MCF 10A (cell line): ENCODE measurements at regions not wholly inside any gene's neighbourhood (a gene's known extent, or its start where the extent isn't known, plus 50 kb on each side); places are given as distances from the start of the nearest gene placed in this dataset.
"Not testable (repeated sequence)": the region's sequence is repeated elsewhere in the genome, so short reads cannot be mapped to it uniquely, and the experiment has no call there.

Experiments used
- BruUV-seq: library from RNA; stranded (reverse); fragments of 400-500 nt; replicated peaks from 2 replicates; lab custom pipeline; 2021; lab: Mats Ljungman, UMichigan
- CTCF ChIA-PET: fragments of 300-600 bp; sonication (Branson Sonifier 250); formaldehyde crosslinking; extraction: SDS; loops from one replicate; lab custom pipeline; 2021; ENCODE audit warnings: antibody characterized with exemption, inconsistent platforms; lab: Yijun Ruan, JAX
- POLR2A ChIA-PET: fragments of 300-600, 350-650 bp; sonication (Branson Sonifier 250); formaldehyde crosslinking; extraction: SDS; loops from one replicate; lab custom pipeline; 2020; ENCODE audit warnings: antibody characterized with exemption, inconsistent platforms; lab: Yijun Ruan, JAX
- DNase-seq: peaks from one replicate; pipeline ENCODE4 v3.0.0-alpha.2; 2018; ENCODE audit not compliant: unreplicated experiment
- H3K27ac Mint-ChIP-seq: one replicate; pipeline ENCODE4 v1.8.0; 2022; ENCODE audit warnings: mild to moderate bottlenecking, low read depth, mixed read lengths; ENCODE audit not compliant: unreplicated experiment
- H3K27me3 Mint-ChIP-seq: one replicate; pipeline ENCODE4 v1.8.0; 2022; ENCODE audit warnings: mixed read lengths; ENCODE audit not compliant: insufficient read depth, unreplicated experiment
- H3K36me3 Mint-ChIP-seq: one replicate; pipeline ENCODE4 v1.8.0; 2022; ENCODE audit warnings: mild to moderate bottlenecking, moderate library complexity, mixed read lengths; ENCODE audit not compliant: insufficient read depth, unreplicated experiment
- H3K4me1 Mint-ChIP-seq: one replicate; pipeline ENCODE4 v1.8.0; 2022; ENCODE audit warnings: mixed read lengths; ENCODE audit not compliant: insufficient read depth, unreplicated experiment
- H3K4me3 Mint-ChIP-seq: one replicate; pipeline ENCODE4 v1.8.0; 2022; ENCODE audit warnings: mild to moderate bottlenecking, moderate library complexity, mixed read lengths; ENCODE audit not compliant: unreplicated experiment
- H3K9me3 Mint-ChIP-seq: one replicate; pipeline ENCODE4 v1.8.0; 2022; ENCODE audit warnings: mixed read lengths; ENCODE audit not compliant: unreplicated experiment
- intact Hi-C: fragments of 100-400 bp; cut with micrococcal nuclease; formaldehyde crosslinking; loops from 2 replicates; pipeline ENCODE4 v1.14.1; 2022
- TF ChIP-seq, protein P1 (sequence below): fragments of 200-600 bp; IDR thresholded peaks from one replicate; pipeline ENCODE4 v1.8.0; 2022; ENCODE audit warnings: antibody characterized with exemption, mild to moderate bottlenecking; ENCODE audit not compliant: unreplicated experiment

DNA sequence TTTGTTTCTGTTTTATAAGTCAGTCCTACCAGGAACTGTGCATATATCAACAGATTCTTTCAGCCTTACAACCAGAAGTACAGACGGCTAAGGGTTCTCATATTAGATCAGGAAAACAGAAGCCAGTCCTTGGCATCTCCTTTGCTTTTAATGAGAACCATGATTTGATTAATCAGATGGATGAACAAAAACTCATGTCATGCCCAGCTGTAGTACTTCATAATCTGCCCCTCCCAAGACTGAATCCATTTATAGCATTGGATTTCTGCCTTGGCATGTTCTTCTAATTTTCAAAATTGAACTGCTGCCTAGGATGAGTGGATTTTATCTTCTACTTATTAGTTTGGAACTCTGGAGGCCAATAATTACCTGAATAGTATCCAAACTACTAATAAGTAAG lies 617.2 kb downstream of the SLITRK5 start:
- Mint-ChIP-seq H3K36me3 (no peaks in the 10 kb centered on the region), H3K27me3 (no peaks in the 10 kb centered on the region), H3K4me3 (no peak overlapping the region), H3K4me1 (no peaks in the 10 kb centered on the region), H3K27ac (no peak overlapping the region), H3K9me3 (peaks cover 12% of the 10 kb centered on the region)
- TF ChIP-seq, protein P1, sequence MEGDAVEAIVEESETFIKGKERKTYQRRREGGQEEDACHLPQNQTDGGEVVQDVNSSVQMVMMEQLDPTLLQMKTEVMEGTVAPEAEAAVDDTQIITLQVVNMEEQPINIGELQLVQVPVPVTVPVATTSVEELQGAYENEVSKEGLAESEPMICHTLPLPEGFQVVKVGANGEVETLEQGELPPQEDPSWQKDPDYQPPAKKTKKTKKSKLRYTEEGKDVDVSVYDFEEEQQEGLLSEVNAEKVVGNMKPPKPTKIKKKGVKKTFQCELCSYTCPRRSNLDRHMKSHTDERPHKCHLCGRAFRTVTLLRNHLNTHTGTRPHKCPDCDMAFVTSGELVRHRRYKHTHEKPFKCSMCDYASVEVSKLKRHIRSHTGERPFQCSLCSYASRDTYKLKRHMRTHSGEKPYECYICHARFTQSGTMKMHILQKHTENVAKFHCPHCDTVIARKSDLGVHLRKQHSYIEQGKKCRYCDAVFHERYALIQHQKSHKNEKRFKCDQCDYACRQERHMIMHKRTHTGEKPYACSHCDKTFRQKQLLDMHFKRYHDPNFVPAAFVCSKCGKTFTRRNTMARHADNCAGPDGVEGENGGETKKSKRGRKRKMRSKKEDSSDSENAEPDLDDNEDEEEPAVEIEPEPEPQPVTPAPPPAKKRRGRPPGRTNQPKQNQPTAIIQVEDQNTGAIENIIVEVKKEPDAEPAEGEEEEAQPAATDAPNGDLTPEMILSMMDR = no peak
- CTCF ChIA-PET = no interaction called here
- intact Hi-C loops = no loop called here
- POLR2A ChIA-PET = no interaction called here
- no peak for DNase-seq
- no TSS peak for BruUV-seq

DNA sequence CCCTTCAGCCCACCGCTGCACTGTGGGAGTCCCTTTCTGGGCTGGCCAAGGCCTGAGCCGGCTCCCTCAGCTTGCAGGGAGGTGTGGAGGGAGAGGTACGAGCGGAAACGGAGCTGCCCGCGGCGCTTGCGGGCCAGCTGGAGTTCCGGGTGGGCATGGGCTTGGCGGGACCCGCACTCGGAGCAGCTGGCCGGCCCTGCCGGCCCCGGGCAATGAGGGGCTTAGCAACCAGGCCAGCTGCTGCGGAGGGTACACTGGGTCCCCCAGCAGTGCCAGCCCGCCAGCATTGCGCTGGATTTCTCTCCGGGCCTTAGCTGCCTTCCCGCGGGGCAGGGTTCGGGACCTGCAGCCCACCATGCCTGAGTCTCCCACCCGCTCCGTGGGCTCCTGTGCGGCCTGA lies 620.6 kb downstream of the SLITRK5 start:
- H3K4me3 Mint-ChIP-seq, POLR2A ChIA-PET, H3K36me3 Mint-ChIP-seq, intact Hi-C loops, H3K27ac Mint-ChIP-seq, H3K4me1 Mint-ChIP-seq, H3K9me3 Mint-ChIP-seq, H3K27me3 Mint-ChIP-seq, BruUV-seq, DNase-seq: not testable (repeated sequence)
- CTCF ChIA-PET = interaction anchor here (0.6 kb wide), 1 partner anchor 1026 kb away, joined by 3 read pairs; no protein-coding TSS in a partner anchor

DNA sequence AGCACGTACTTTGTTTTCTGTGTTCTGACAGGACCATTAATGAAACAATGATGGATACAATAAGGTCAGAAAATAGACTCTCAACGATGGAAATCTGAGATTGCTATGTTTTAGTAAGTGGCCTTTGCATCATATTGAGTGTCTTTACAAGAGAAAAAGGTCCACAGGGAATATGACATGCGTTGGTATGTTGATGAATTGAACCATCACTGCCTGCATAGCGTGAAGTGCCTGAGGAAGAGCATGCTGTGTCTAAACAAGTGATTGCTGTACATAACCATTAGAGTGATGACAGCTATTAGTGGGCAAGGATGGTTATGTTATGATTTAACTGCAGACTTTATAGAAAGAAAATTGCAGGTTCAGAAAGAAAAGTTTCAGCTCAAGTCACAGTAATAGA lies 623.2 kb downstream of the SLITRK5 start:
- no peaks in the 10 kb centered on the region for H3K36me3 Mint-ChIP-seq

DNA sequence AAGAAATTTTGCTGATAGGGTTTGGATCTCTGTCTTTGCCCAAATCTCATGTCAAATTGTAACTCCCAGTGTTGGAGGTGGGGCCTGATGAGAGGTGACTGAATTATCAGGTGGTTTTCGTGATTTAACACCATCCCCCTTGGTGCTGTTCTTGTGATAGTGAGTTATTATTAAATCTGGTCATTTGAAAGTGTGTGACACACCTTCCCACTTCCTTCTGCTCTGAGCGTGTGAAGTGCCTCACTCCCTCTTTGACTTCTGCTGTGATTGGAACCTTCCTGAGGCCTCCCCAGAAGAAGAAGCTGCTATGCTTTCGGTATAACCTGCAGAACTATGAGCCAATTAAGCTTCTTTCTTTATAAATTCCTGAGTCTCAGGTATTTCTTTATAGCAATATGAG lies 632.0 kb downstream of the SLITRK5 start:
- H3K9me3 Mint-ChIP-seq = no peaks in the 10 kb centered on the region
- no peaks in the 10 kb centered on the region for H3K36me3 Mint-ChIP-seq
- intact Hi-C loops = no loop called here
- H3K4me1 Mint-ChIP-seq = no peaks in the 10 kb centered on the region
- no peak overlapping the region for H3K4me3 Mint-ChIP-seq
- ChIA-PET CTCF (no interaction called here), POLR2A (no interaction called here)
- H3K27me3 Mint-ChIP-seq = no peaks in the 10 kb centered on the region
- no peak for DNase-seq
- TF ChIP-seq, protein P1 = no peak
- no TSS peak for BruUV-seq
- no peak overlapping the region for H3K27ac Mint-ChIP-seq

More for the DNA sequence above, 623.2 kb downstream of the SLITRK5 start:
- H3K4me3 Mint-ChIP-seq = no peak overlapping the region
- H3K9me3 Mint-ChIP-seq = no peaks in the 10 kb centered on the region
- no TSS peak for BruUV-seq
- ChIA-PET POLR2A (no interaction called here), CTCF (no interaction called here)
- H3K27me3 Mint-ChIP-seq = no peaks in the 10 kb centered on the region
- intact Hi-C loops = no loop called here
- no peak for DNase-seq
- H3K27ac Mint-ChIP-seq = no peak overlapping the region
- TF ChIP-seq, protein P1 = no peak
- H3K4me1 Mint-ChIP-seq = no peaks in the 10 kb centered on the region

DNA sequence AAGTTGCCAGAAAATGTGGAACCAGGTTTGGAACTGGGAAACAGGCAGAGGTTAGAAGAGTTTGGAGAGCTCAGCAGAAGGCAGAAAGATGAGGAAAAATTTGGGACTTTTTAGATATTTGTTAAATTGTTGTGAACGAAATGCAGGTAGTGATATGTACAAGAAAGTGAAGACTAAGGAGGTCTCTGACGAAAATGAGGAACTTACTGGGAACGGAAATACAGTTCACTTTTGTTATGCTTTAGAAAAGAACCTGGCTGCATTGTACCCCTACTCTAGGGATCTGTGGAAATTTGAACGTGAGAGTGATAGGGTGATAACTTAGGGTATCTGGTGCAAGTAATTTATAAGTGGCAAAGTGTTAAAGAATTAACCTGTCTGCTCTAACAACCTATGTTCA lies 632.4 kb downstream of the SLITRK5 start:
- Mint-ChIP-seq H3K9me3 (no peaks in the 10 kb centered on the region), H3K27ac (no peak overlapping the region), H3K4me1 (no peaks in the 10 kb centered on the region), H3K27me3 (no peaks in the 10 kb centered on the region), H3K4me3 (no peak overlapping the region), H3K36me3 (no peaks in the 10 kb centered on the region)
- intact Hi-C loops = no loop called here
- TF ChIP-seq, protein P1 = no peak
- BruUV-seq = no TSS peak
- no peak for DNase-seq
- ChIA-PET CTCF (no interaction called here), POLR2A (no interaction called here)
